Natural killer cell treated with Interleukin-12 subunit alpha and Interleukin-12 subunit beta and Interleukin-15 and Interleukin-18, amount 100 ng/mL, for 72 hours (primary cell): ENCODE measurements at regions not wholly inside any gene's neighbourhood (a gene's known extent, or its start where the extent isn't known, plus 50 kb on each side); places are given as distances from the start of the nearest gene placed in this dataset.
"Not testable (repeated sequence)": the region's sequence is repeated elsewhere in the genome, so short reads cannot be mapped to it uniquely, and the experiment has no call there.

Source experiments
- ATAC-seq, 2 donors: fragments of 150-1000 bp; cut with Tn5 transposase in 1 of 2; sonication (Bioruptor Pico), chemical (Tn5 transposase) in 1 of 2; 2 replicates each; pipeline ENCODE4 v1.10.0; 2021
- DNase-seq: peaks from one replicate; pipeline ENCODE4 v3.0.0; 2022; ENCODE audit warnings: low spot score
- H3K27ac Mint-ChIP-seq, 2 donors: 1 replicate in 1 of 2; 2 replicates in 1 of 2; pipeline ENCODE4 v1.8.0; 2022; ENCODE audit warnings: mixed read lengths in 2 of 2, mild to moderate bottlenecking in 1 of 2, moderate library complexity in 1 of 2
- H3K27me3 Mint-ChIP-seq, 2 donors: 1 replicate in 1 of 2; 2 replicates in 1 of 2; pipeline ENCODE4 v1.8.0; 2022; ENCODE audit warnings: mixed read lengths in 2 of 2
- H3K36me3 Mint-ChIP-seq: one replicate; pipeline ENCODE4 v1.8.0; 2022; ENCODE audit warnings: mixed read lengths
- H3K4me1 Mint-ChIP-seq, 2 donors: 1 replicate in 1 of 2; 2 replicates in 1 of 2; pipeline ENCODE4 v1.8.0; 2022; ENCODE audit warnings: low read depth in 2 of 2, mixed read lengths in 2 of 2, mild to moderate bottlenecking in 1 of 2
- H3K4me3 Mint-ChIP-seq: one replicate; pipeline ENCODE4 v1.8.0; 2022; ENCODE audit warnings: mixed read lengths
- H3K9me3 Mint-ChIP-seq: 2 replicates; pipeline ENCODE4 v1.8.0; 2022; ENCODE audit warnings: mixed read lengths

GRCh38 chr12:5173511-5174011 is 129.9 kb downstream of the KCNA5 start:
- Mint-ChIP-seq H3K27ac (no peak overlapping the region), H3K9me3 (no peaks in the 10 kb centered on the region), H3K36me3 (no peaks in the 10 kb centered on the region), H3K4me3 (no peak overlapping the region), H3K27me3 (peaks cover 11 to 28% of the 10 kb centered on the region in 2 donors), H3K4me1 (no peaks in the 10 kb centered on the region)
- DNase-seq (no peak), ATAC-seq (no peak)

- H3K36me3 Mint-ChIP-seq, H3K4me3 Mint-ChIP-seq, ATAC-seq, H3K4me1 Mint-ChIP-seq, H3K27ac Mint-ChIP-seq, H3K9me3 Mint-ChIP-seq, DNase-seq: not testable (repeated sequence)
- peaks cover 11 to 28% of the 10 kb centered on the region in 2 donors for H3K27me3 Mint-ChIP-seq
Observed at GRCh38 chr12:5175415-5175814, 131.7 kb downstream of the KCNA5 start.

GRCh38 chr12:5176036-5176435 is 132.4 kb downstream of the KCNA5 start:
- no peaks in the 10 kb centered on the region for H3K36me3 Mint-ChIP-seq
- no peak for DNase-seq
- no peak for ATAC-seq
- peaks cover 11 to 28% of the 10 kb centered on the region in 2 donors for H3K27me3 Mint-ChIP-seq
- no peaks in the 10 kb centered on the region for H3K9me3 Mint-ChIP-seq
- no peak overlapping the region for H3K27ac Mint-ChIP-seq
- no peaks in the 10 kb centered on the region for H3K4me1 Mint-ChIP-seq
- no peak overlapping the region for H3K4me3 Mint-ChIP-seq

- ATAC-seq (no peak), DNase-seq (no peak)
- peaks cover 11 to 28% of the 10 kb centered on the region in 2 donors for H3K27me3 Mint-ChIP-seq
- no peaks in the 10 kb centered on the region for H3K36me3 Mint-ChIP-seq
- H3K4me1 Mint-ChIP-seq = no peaks in the 10 kb centered on the region
- no peaks in the 10 kb centered on the region for H3K9me3 Mint-ChIP-seq
- H3K27ac Mint-ChIP-seq = no peak overlapping the region
- H3K4me3 Mint-ChIP-seq = no peak overlapping the region
Observed at GRCh38 chr12:5177096-5177495, 133.4 kb downstream of the KCNA5 start.

GRCh38 chr12:5177731-5178130 is 134.1 kb downstream of the KCNA5 start:
- DNase-seq (no peak), ATAC-seq (no peak)
- peaks cover 9 to 26% of the 10 kb centered on the region in 2 donors for H3K27me3 Mint-ChIP-seq
- H3K36me3 Mint-ChIP-seq = no peaks in the 10 kb centered on the region
- H3K9me3 Mint-ChIP-seq = no peaks in the 10 kb centered on the region
- H3K4me1 Mint-ChIP-seq = no peaks in the 10 kb centered on the region
- no peak overlapping the region for H3K27ac Mint-ChIP-seq
- H3K4me3 Mint-ChIP-seq = no peak overlapping the region

GRCh38 chr12:5178571-5178970 is 134.9 kb downstream of the KCNA5 start:
- H3K4me3 Mint-ChIP-seq = no peak overlapping the region
- H3K9me3 Mint-ChIP-seq = no peaks in the 10 kb centered on the region
- no peak overlapping the region for H3K27ac Mint-ChIP-seq
- no peaks in the 10 kb centered on the region for H3K36me3 Mint-ChIP-seq
- H3K27me3 Mint-ChIP-seq = peaks cover 7 to 21% of the 10 kb centered on the region in 2 donors
- ATAC-seq (no peak), DNase-seq (no peak)
- H3K4me1 Mint-ChIP-seq = no peaks in the 10 kb centered on the region

- H3K4me1 Mint-ChIP-seq = no peaks in the 10 kb centered on the region
- no peaks in the 10 kb centered on the region for H3K36me3 Mint-ChIP-seq
- no peak overlapping the region for H3K27ac Mint-ChIP-seq
- no peak overlapping the region for H3K4me3 Mint-ChIP-seq
- no peaks in the 10 kb centered on the region for H3K9me3 Mint-ChIP-seq
- H3K27me3 Mint-ChIP-seq = peaks cover 5 to 21% of the 10 kb centered on the region in 2 donors
- ATAC-seq = no peak
- DNase-seq = no peak
Observed at GRCh38 chr12:5180496-5180895, 136.8 kb downstream of the KCNA5 start.

- ATAC-seq (no peak), DNase-seq (no peak)
- Mint-ChIP-seq H3K27ac (no peak overlapping the region), H3K27me3 (peaks cover 9 to 16% of the 10 kb centered on the region in 2 donors), H3K4me3 (no peak overlapping the region), H3K9me3 (no peaks in the 10 kb centered on the region), H3K36me3 (no peaks in the 10 kb centered on the region), H3K4me1 (no peaks in the 10 kb centered on the region)
Observed at GRCh38 chr12:5184186-5184585, 140.5 kb downstream of the KCNA5 start.

GRCh38 chr12:5185435-5186069 is 141.9 kb downstream of the KCNA5 start:
- ATAC-seq (no peak), DNase-seq (no peak)
- Mint-ChIP-seq H3K4me1 (no peaks in the 10 kb centered on the region), H3K4me3 (no peak overlapping the region), H3K27ac (no peak overlapping the region), H3K36me3 (no peaks in the 10 kb centered on the region), H3K27me3 (peaks cover 14 to 22% of the 10 kb centered on the region in 2 donors), H3K9me3 (no peaks in the 10 kb centered on the region)

GRCh38 chr12:5186715-5187114 is 143.0 kb downstream of the KCNA5 start:
- Mint-ChIP-seq H3K36me3 (no peaks in the 10 kb centered on the region), H3K4me3 (no peak overlapping the region), H3K27ac (no peak overlapping the region), H3K4me1 (no peaks in the 10 kb centered on the region), H3K9me3 (no peaks in the 10 kb centered on the region), H3K27me3 (peaks cover 14 to 22% of the 10 kb centered on the region in 2 donors)
- DNase-seq (no peak), ATAC-seq (no peak)

- H3K4me1 Mint-ChIP-seq = no peaks in the 10 kb centered on the region
- no peaks in the 10 kb centered on the region for H3K36me3 Mint-ChIP-seq
- no peaks in the 10 kb centered on the region for H3K9me3 Mint-ChIP-seq
- H3K27ac Mint-ChIP-seq = no peak overlapping the region
- peaks cover 14 to 22% of the 10 kb centered on the region in 2 donors for H3K27me3 Mint-ChIP-seq
- ATAC-seq (no peak), DNase-seq (no peak)
- H3K4me3 Mint-ChIP-seq = no peak overlapping the region
Observed at GRCh38 chr12:5187136-5187535, 143.5 kb downstream of the KCNA5 start.

- ATAC-seq (no peak), DNase-seq (no peak)
- H3K4me1 Mint-ChIP-seq = no peaks in the 10 kb centered on the region
- H3K27me3 Mint-ChIP-seq = peaks cover 15 to 22% of the 10 kb centered on the region in 2 donors
- no peaks in the 10 kb centered on the region for H3K36me3 Mint-ChIP-seq
- H3K9me3 Mint-ChIP-seq = no peaks in the 10 kb centered on the region
- no peak overlapping the region for H3K27ac Mint-ChIP-seq
- H3K4me3 Mint-ChIP-seq = no peak overlapping the region
Observed at GRCh38 chr12:5188472-5188871, 144.8 kb downstream of the KCNA5 start.

- ATAC-seq = no peak
- no peaks in the 10 kb centered on the region for H3K4me1 Mint-ChIP-seq
- H3K36me3 Mint-ChIP-seq = no peaks in the 10 kb centered on the region
- DNase-seq = no peak
- H3K27me3 Mint-ChIP-seq = peaks cover 17 to 22% of the 10 kb centered on the region in 2 donors
- no peak overlapping the region for H3K27ac Mint-ChIP-seq
- H3K4me3 Mint-ChIP-seq = no peak overlapping the region
- no peaks in the 10 kb centered on the region for H3K9me3 Mint-ChIP-seq
Observed at GRCh38 chr12:5189173-5189572, 145.5 kb downstream of the KCNA5 start.

- ATAC-seq = no peak
- no peak overlapping the region for H3K4me3 Mint-ChIP-seq
- H3K4me1 Mint-ChIP-seq = no peaks in the 10 kb centered on the region
- H3K27ac Mint-ChIP-seq = no peak overlapping the region
- DNase-seq = no peak
- H3K27me3 Mint-ChIP-seq = peaks cover 17 to 21% of the 10 kb centered on the region in 2 donors
- no peaks in the 10 kb centered on the region for H3K36me3 Mint-ChIP-seq
- no peaks in the 10 kb centered on the region for H3K9me3 Mint-ChIP-seq
Observed at GRCh38 chr12:5191803-5192538, 148.3 kb downstream of the KCNA5 start.
